ENCODE measurements at regions not wholly inside any gene's neighbourhood (a gene's known extent, or its start where the extent isn't known, plus 50 kb on each side); places are given as distances from the start of the nearest gene placed in this dataset.

DNA sequence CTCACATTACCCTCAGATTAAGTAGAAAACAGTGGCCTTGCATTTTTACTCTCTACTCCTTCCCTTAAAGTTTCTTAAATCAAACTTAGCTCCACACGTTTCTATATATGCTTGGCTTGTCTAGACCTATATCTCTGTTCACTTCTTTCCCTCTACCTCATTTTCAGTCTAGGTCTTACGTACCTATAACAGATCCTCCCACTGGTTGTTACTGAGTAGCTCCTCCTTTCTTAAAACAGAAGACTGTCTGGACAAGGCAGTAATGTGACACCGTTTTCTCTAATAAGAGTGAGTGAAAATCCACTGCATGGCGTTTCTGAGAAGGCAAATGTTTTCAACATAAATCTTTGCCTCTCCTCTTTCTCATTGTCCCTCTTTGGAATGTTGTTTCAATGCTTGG is 211.7 kb upstream of the POGK start:
- CTCF ChIA-PET (ENCODE audit: partially characterized antibody) = no interaction called here
- H2BK15ac ChIP-seq (ENCODE audit: low read length) = no peak overlapping the region
- no peak for DNase-seq (ENCODE audit: low read depth in 1 of 2, low spot score in 2 of 2)
- TF ChIP-seq KDM5A (IDR thresholded peaks at IDR 0.05; ENCODE audit: low read length) (no peak), EP300 (IDR thresholded peaks at IDR 0.05; ENCODE audit: borderline replicate concordance in 1 of 2, low read depth in 2 of 2, low read length in 2 of 2) (no peak), YY1 (IDR thresholded peaks at IDR 0.05; ENCODE audit: low read depth, low read length) (no peak), SIX5 (IDR thresholded peaks at IDR 0.05; ENCODE audit: low read depth, low read length) (no peak), POLR2AphosphoS5 (IDR thresholded peaks at IDR 0.05; ENCODE audit: low read depth, low read length) (no peak), BRCA1 (IDR thresholded peaks at IDR 0.05; ENCODE audit: low read depth, low read length) (no peak), SIN3A (conservative IDR thresholded peaks at IDR 0.05 in 1 of 2, IDR thresholded peaks at IDR 0.05 in 1 of 2; ENCODE audit: low read depth in 1 of 2, low read length in 2 of 2) (no peak), GABPA (IDR thresholded peaks at IDR 0.05; ENCODE audit: borderline replicate concordance, insufficient read depth, low read length) (no peak), POU5F1 (IDR thresholded peaks at IDR 0.05; ENCODE audit: low read depth, low read length) (no peak), KDM1A (IDR thresholded peaks at IDR 0.05; ENCODE audit: borderline replicate concordance, low read length) (no peak), TEAD4 (IDR thresholded peaks at IDR 0.05; ENCODE audit: low read depth, low read length) (no peak)
- TF ChIP-seq, protein P1, sequence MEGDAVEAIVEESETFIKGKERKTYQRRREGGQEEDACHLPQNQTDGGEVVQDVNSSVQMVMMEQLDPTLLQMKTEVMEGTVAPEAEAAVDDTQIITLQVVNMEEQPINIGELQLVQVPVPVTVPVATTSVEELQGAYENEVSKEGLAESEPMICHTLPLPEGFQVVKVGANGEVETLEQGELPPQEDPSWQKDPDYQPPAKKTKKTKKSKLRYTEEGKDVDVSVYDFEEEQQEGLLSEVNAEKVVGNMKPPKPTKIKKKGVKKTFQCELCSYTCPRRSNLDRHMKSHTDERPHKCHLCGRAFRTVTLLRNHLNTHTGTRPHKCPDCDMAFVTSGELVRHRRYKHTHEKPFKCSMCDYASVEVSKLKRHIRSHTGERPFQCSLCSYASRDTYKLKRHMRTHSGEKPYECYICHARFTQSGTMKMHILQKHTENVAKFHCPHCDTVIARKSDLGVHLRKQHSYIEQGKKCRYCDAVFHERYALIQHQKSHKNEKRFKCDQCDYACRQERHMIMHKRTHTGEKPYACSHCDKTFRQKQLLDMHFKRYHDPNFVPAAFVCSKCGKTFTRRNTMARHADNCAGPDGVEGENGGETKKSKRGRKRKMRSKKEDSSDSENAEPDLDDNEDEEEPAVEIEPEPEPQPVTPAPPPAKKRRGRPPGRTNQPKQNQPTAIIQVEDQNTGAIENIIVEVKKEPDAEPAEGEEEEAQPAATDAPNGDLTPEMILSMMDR (IDR thresholded peaks at IDR 0.05; ENCODE audit: control extremely low read depth in 1 of 3, insufficient read depth in 1 of 3, low read depth in 1 of 3, low read length in 3 of 3) = no peak
- TF ChIP-seq, protein P2, sequence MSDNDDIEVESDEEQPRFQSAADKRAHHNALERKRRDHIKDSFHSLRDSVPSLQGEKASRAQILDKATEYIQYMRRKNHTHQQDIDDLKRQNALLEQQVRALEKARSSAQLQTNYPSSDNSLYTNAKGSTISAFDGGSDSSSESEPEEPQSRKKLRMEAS (IDR thresholded peaks at IDR 0.05) = no peak

More for the DNA sequence above, 211.7 kb upstream of the POGK start:
- H3K14ac ChIP-seq (ENCODE audit: insufficient read length) = no peak overlapping the region
- H3K79me1 ChIP-seq (ENCODE audit: low read depth, low read length) = no peaks in the 10 kb centered on the region
- H3K18ac ChIP-seq (ENCODE audit: extremely low read depth, low read length) = no peak overlapping the region
- H3K4me2 ChIP-seq (ENCODE audit: insufficient read depth in 1 of 2, low read depth in 2 of 2, low read length in 2 of 2) = no peak overlapping the region
- H2AK5ac ChIP-seq (ENCODE audit: low read depth, low read length) = no peak overlapping the region
- no peak overlapping the region for H4K5ac ChIP-seq (ENCODE audit: insufficient read length, low read depth, low read length)
- no peaks in the 10 kb centered on the region for H3K36me3 ChIP-seq (ENCODE audit: control insufficient read depth in 2 of 4, insufficient read depth in 4 of 4, low read length in 3 of 4)
- H4K91ac ChIP-seq (replicated peaks; ENCODE audit: insufficient read length, low read length) = no peak overlapping the region
- no peak overlapping the region for H3K4ac ChIP-seq (replicated peaks; ENCODE audit: insufficient read length, low read depth, low read length)
- H2BK120ac ChIP-seq (replicated peaks; ENCODE audit: low read depth, low read length) = no peak overlapping the region
- H3K79me2 ChIP-seq (ENCODE audit: control insufficient read depth in 1 of 2, insufficient read depth in 2 of 2, low read length in 2 of 2) = no peaks in the 10 kb centered on the region
- 55% methylated on average over 3 of the region's 4 CpGs; no CpG with 5 or more reads in 1 of the 2 experiments for WGBS, 2 experiments (ENCODE audit: extremely low coverage in 1 of 2, insufficient coverage in 1 of 2, insufficient read length in 1 of 2, insufficient replicate concordance in 2 of 2, low coverage in 1 of 2, low lambda C conversion rate in 2 of 2, missing lambda C conversion rate in 1 of 2)
- no peak for FAIRE-seq
- no peaks in the 10 kb centered on the region for H3K4me1 ChIP-seq (replicated peaks in 1 of 4; ENCODE audit: control insufficient read depth in 3 of 4, insufficient read depth in 4 of 4, low read length in 3 of 4)
- no peaks in the 10 kb centered on the region for H3K9me3 ChIP-seq (ENCODE audit: insufficient read depth in 2 of 2, low read depth in 1 of 2, low read length in 1 of 2)
- H3K27ac ChIP-seq (ENCODE audit: low read depth, low read length) = no peak overlapping the region
- no peak overlapping the region for H3K9ac ChIP-seq (replicated peaks in 1 of 4; ENCODE audit: extremely low read depth in 1 of 4, low read depth in 3 of 4, low read length in 3 of 4)
- H3K4me3 ChIP-seq (ENCODE audit: extremely low read depth in 1 of 4, insufficient read depth in 2 of 4, low read depth in 3 of 4, low read length in 4 of 4) = no peak overlapping the region
- no peak overlapping the region for H2BK20ac ChIP-seq (ENCODE audit: low read length)
- POLR2A ChIA-PET (ENCODE audit: partially characterized antibody) = no interaction called here
- H3K56ac ChIP-seq (replicated peaks; ENCODE audit: insufficient read length, low read depth, low read length) = no peak overlapping the region
- no peak overlapping the region for H4K8ac ChIP-seq (ENCODE audit: extremely low read depth, insufficient read depth, low read length)
- no peaks in the 10 kb centered on the region for H3K23me2 ChIP-seq (ENCODE audit: low read depth, low read length)
- no peak overlapping the region for H3K23ac ChIP-seq (ENCODE audit: insufficient read length)
- no peak overlapping the region for H2BK12ac ChIP-seq (ENCODE audit: low read depth, low read length)
- H2BK5ac ChIP-seq (ENCODE audit: low read depth, low read length) = no peak overlapping the region
- H2AFZ ChIP-seq (ENCODE audit: low read length) = peak overlapping the region; percentile 87
- no peaks in the 10 kb centered on the region for H4K20me1 ChIP-seq (replicated peaks in 1 of 2; ENCODE audit: control insufficient read depth in 1 of 2, insufficient read depth in 2 of 2, low read length in 2 of 2)
- no peaks in the 10 kb centered on the region for H3K27me3 ChIP-seq (replicated peaks in 1 of 4; ENCODE audit: control insufficient read depth in 3 of 4, extremely low read depth in 1 of 4, insufficient read depth in 3 of 4, low read length in 3 of 4)

All from H1 (cell line).